ENCODE measurements at regions not wholly inside any gene's neighbourhood (a gene's known extent, or its start where the extent isn't known, plus 50 kb on each side); places are given as distances from the start of the nearest gene placed in this dataset.
"Not testable (repeated sequence)": the region's sequence is repeated elsewhere in the genome, so short reads cannot be mapped to it uniquely, and the experiment has no call there.

GRCh38 chr3:24545887-24546286 lies 51.2 kb upstream of the THRB start:
- no peak for DNase-seq

- no peak for DNase-seq
These were observed 53.6 kb upstream of the THRB start for GRCh38 chr3:24548278-24548677.

- DNase-seq: no peak
These were observed 55.9 kb upstream of the THRB start for GRCh38 chr3:24550588-24550987.

- no peak for DNase-seq
These were observed 57.0 kb upstream of the THRB start for GRCh38 chr3:24551626-24552025.

GRCh38 chr3:24562895-24563294 lies 68.2 kb upstream of the THRB start:
- no peak for DNase-seq

- DNase-seq: no peak
These were observed 70.4 kb upstream of the THRB start for GRCh38 chr3:24565053-24565452.

GRCh38 chr3:24565656-24566055 lies 71.0 kb upstream of the THRB start:
- DNase-seq: no peak

GRCh38 chr3:24566927-24567326 lies 72.3 kb upstream of the THRB start:
- no peak for DNase-seq

GRCh38 chr3:24572409-24572808 lies 77.8 kb upstream of the THRB start:
- DNase-seq: not testable (repeated sequence)

GRCh38 chr3:24573576-24573975 lies 78.9 kb upstream of the THRB start:
- DNase-seq: no peak

- DNase-seq: no peak
These were observed 83.7 kb upstream of the THRB start for GRCh38 chr3:24578324-24578723.

GRCh38 chr3:24578951-24579421 lies 84.3 kb upstream of the THRB start:
- no peak for DNase-seq

- peak in 1 of 3 experiments; percentile 5 for DNase-seq
These were observed 88.1 kb upstream of the THRB start for GRCh38 chr3:24582431-24583403.

- no peak for DNase-seq
These were observed 92.3 kb upstream of the THRB start for GRCh38 chr3:24586920-24587319.

- DNase-seq: no peak
These were observed 94.2 kb upstream of the THRB start for GRCh38 chr3:24588629-24589512.

GRCh38 chr3:24589513-24589851 lies 94.8 kb upstream of the THRB start:
- DNase-seq: no peak

GRCh38 chr3:24589931-24590880 lies 95.6 kb upstream of the THRB start:
- no peak for DNase-seq

GRCh38 chr3:24591191-24591590 lies 96.5 kb upstream of the THRB start:
- DNase-seq: no peak

GRCh38 chr3:24591661-24592555 lies 97.3 kb upstream of the THRB start:
- no peak for DNase-seq

- no peak for DNase-seq
These were observed 99.5 kb upstream of the THRB start for GRCh38 chr3:24594161-24594560.

GRCh38 chr3:24595796-24596195 lies 101.1 kb upstream of the THRB start:
- DNase-seq: no peak
